GM12874 (cell line): ENCODE measurements at regions not wholly inside any gene's neighbourhood (a gene's known extent, or its start where the extent isn't known, plus 50 kb on each side); places are given as distances from the start of the nearest gene placed in this dataset.

Source experiments
- CTCF ChIP-seq: IDR thresholded peaks from 2 replicates; pipeline ENCODE4 v1.5.1; 2011; ENCODE audit warnings: low read depth, mild to moderate bottlenecking, control low read depth, low read length, moderate library complexity; ENCODE audit not compliant: insufficient read depth

GRCh38 chr14:37972941-37973887, 234.5 kb upstream of the SSTR1 start:
- no peak for TF ChIP-seq CTCF

GRCh38 chr14:37974421-37974820, 233.3 kb upstream of the SSTR1 start:
- no peak for TF ChIP-seq CTCF

GRCh38 chr14:37977481-37977880, 230.2 kb upstream of the SSTR1 start:
- TF ChIP-seq CTCF = no peak

GRCh38 chr14:37985826-37986470, 221.8 kb upstream of the SSTR1 start:
- peak; percentile 63; the same call in 1 of the 2 replicates for TF ChIP-seq CTCF

- no peak for TF ChIP-seq CTCF
Observed at GRCh38 chr14:37988472-37988871, 219.2 kb upstream of the SSTR1 start.

GRCh38 chr14:37991027-37991426, 216.7 kb upstream of the SSTR1 start:
- no peak for TF ChIP-seq CTCF

- TF ChIP-seq CTCF = no peak
Observed at GRCh38 chr14:37992499-37992898, 215.2 kb upstream of the SSTR1 start.
